ENCODE measurements at regions not wholly inside any gene's neighbourhood (a gene's known extent, or its start where the extent isn't known, plus 50 kb on each side); places are given as distances from the start of the nearest gene placed in this dataset.

DNA sequence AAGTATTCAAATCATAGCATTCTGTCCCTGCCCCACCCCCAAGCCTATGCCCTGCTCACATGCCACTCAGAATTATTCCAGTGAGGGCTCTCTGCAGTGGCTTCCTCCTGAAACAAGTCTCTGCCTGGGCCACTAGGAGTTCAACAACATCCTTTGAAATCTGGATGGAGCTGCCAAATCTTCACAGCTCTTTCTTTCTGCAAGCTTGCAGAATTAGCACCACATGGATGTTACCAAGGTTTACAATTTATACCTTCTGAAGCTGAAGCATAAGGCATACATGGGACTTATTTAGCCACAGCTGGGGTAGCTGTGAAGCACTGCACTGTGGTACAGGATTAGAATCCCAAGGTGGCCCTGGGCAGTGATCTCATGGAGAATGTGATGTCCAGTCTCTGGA lies 577.5 kb downstream of the CD109 start:
- TF ChIP-seq, protein P1, sequence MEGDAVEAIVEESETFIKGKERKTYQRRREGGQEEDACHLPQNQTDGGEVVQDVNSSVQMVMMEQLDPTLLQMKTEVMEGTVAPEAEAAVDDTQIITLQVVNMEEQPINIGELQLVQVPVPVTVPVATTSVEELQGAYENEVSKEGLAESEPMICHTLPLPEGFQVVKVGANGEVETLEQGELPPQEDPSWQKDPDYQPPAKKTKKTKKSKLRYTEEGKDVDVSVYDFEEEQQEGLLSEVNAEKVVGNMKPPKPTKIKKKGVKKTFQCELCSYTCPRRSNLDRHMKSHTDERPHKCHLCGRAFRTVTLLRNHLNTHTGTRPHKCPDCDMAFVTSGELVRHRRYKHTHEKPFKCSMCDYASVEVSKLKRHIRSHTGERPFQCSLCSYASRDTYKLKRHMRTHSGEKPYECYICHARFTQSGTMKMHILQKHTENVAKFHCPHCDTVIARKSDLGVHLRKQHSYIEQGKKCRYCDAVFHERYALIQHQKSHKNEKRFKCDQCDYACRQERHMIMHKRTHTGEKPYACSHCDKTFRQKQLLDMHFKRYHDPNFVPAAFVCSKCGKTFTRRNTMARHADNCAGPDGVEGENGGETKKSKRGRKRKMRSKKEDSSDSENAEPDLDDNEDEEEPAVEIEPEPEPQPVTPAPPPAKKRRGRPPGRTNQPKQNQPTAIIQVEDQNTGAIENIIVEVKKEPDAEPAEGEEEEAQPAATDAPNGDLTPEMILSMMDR (IDR thresholded peaks at IDR 0.05 in 8 of 11, conservative IDR thresholded peaks at IDR 0.05 in 3 of 11): no peak
- TF ChIP-seq POLR2A (IDR thresholded peaks at IDR 0.05): no peak
- TF ChIP-seq POLR2AphosphoS5 (IDR thresholded peaks at IDR 0.05): no peak
